OCI-LY7 (cell line): ENCODE measurements at regions not wholly inside any gene's neighbourhood (a gene's known extent, or its start where the extent isn't known, plus 50 kb on each side); places are given as distances from the start of the nearest gene placed in this dataset.
"Not testable (repeated sequence)": the region's sequence is repeated elsewhere in the genome, so short reads cannot be mapped to it uniquely, and the experiment has no call there.

Experiments used
- BruUV-seq: library from RNA; stranded (reverse); fragments of 400-500 nt; replicated peaks from 2 replicates; lab custom pipeline; 2021; lab: Mats Ljungman, UMichigan
- CTCF ChIA-PET: fragments of 300-600 bp; sonication (Branson Sonifier 250); formaldehyde crosslinking; loops from one replicate; lab custom pipeline; 2022; ENCODE audit warnings: antibody characterized with exemption; ENCODE audit not compliant: unreplicated experiment; lab: Charles Lee
- POLR2A ChIA-PET: fragments of 300-600 bp; sonication (Branson Sonifier 250); formaldehyde crosslinking; loops from one replicate; lab custom pipeline; 2022; ENCODE audit warnings: antibody characterized with exemption; lab: Charles Lee
- DNase-seq: peaks from one replicate; pipeline ENCODE4 v3.0.0-alpha.2; 2015; ENCODE audit warnings: low spot score
- H2AFZ ChIP-seq: fragments of 200-600 bp; sonication (generic), shearing (Covaris generic); 2 replicates; pipeline ENCODE4 v1.6.1; 2014; ENCODE audit warnings: mild to moderate bottlenecking, antibody characterized with exemption, low read length, moderate library complexity
- H3K27ac ChIP-seq: fragments of 200-600 bp; sonication (generic); 2 replicates; pipeline ENCODE4 v1.5.1; 2014; ENCODE audit warnings: mixed run types, low read depth, mild to moderate bottlenecking, moderate library complexity, low read length, inconsistent platforms; ENCODE audit not compliant: poor library complexity, severe bottlenecking
- H3K36me3 ChIP-seq: fragments of 200-600 bp; sonication (generic); 2 replicates; pipeline ENCODE4 v1.6.1; 2014; ENCODE audit warnings: mild to moderate bottlenecking, antibody characterized with exemption, low read length, moderate library complexity, mixed read lengths; ENCODE audit not compliant: insufficient read depth
- H3K4me1 ChIP-seq: fragments of 200-600 bp; sonication (generic); 2 replicates; pipeline ENCODE4 v1.5.1; 2014; ENCODE audit warnings: mild to moderate bottlenecking, low read length; ENCODE audit not compliant: insufficient read depth, poor library complexity, severe bottlenecking
- H3K4me2 ChIP-seq: fragments of 200-600 bp; sonication (generic); 2 replicates; pipeline ENCODE4 v1.6.1; 2014; ENCODE audit warnings: mild to moderate bottlenecking, low read length
- H3K4me3 ChIP-seq: fragments of 200-600 bp; sonication (generic); 2 replicates; pipeline ENCODE4 v1.5.1; 2014; ENCODE audit warnings: mild to moderate bottlenecking, low read depth, low read length; ENCODE audit not compliant: poor library complexity, severe bottlenecking
- H3K79me2 ChIP-seq: fragments of 200-600 bp; sonication (generic); 2 replicates; pipeline ENCODE4 v1.6.1; 2016; ENCODE audit warnings: low read depth, mild to moderate bottlenecking, low read length, moderate library complexity, mixed read lengths; ENCODE audit not compliant: insufficient read depth
- H3K9me2 ChIP-seq: fragments of 200-600 bp; sonication (generic); 2 replicates; pipeline ENCODE4 v1.6.1; 2016; ENCODE audit warnings: mild to moderate bottlenecking, low read length, mixed read lengths; ENCODE audit not compliant: insufficient read depth
- H3K9me3 ChIP-seq: fragments of 200-600 bp; sonication (generic); 2 replicates; pipeline ENCODE4 v1.6.1; 2014; ENCODE audit warnings: mild to moderate bottlenecking, mixed run types, low read length, mixed read lengths
- H4K20me1 ChIP-seq: fragments of 200-600 bp; sonication (generic); 2 replicates; pipeline ENCODE4 v1.6.1; 2014; ENCODE audit warnings: mild to moderate bottlenecking, antibody characterized with exemption, low read length, moderate library complexity, mixed read lengths; ENCODE audit not compliant: insufficient read depth
- EZH2phosphoT487 ChIP-seq: fragments of 200-600 bp; sonication (generic); IDR thresholded peaks from 2 replicates; pipeline ENCODE4 v1.6.1; 2018; ENCODE audit warnings: low read depth, borderline replicate concordance, mild to moderate bottlenecking, mixed run types, antibody characterized with exemption, low read length, moderate library complexity, mixed read lengths
- intact Hi-C: fragments of 100-400 bp; cut with micrococcal nuclease; formaldehyde crosslinking; loops from one replicate; pipeline ENCODE4 v1.10.0; 2022; ENCODE audit not compliant: unreplicated experiment
- TF ChIP-seq, protein P1 (sequence below): fragments of 200-600 bp; sonication (generic); conservative IDR thresholded peaks from 2 replicates; pipeline ENCODE4 v1.5.1; 2014; ENCODE audit warnings: mild to moderate bottlenecking, antibody characterized with exemption, low read length, moderate library complexity, mixed read lengths

GRCh38 chrX:13485167-13485566, 84.2 kb upstream of the EGFL6 start:
- no peak for TF ChIP-seq EZH2phosphoT487
- TF ChIP-seq, protein P1, sequence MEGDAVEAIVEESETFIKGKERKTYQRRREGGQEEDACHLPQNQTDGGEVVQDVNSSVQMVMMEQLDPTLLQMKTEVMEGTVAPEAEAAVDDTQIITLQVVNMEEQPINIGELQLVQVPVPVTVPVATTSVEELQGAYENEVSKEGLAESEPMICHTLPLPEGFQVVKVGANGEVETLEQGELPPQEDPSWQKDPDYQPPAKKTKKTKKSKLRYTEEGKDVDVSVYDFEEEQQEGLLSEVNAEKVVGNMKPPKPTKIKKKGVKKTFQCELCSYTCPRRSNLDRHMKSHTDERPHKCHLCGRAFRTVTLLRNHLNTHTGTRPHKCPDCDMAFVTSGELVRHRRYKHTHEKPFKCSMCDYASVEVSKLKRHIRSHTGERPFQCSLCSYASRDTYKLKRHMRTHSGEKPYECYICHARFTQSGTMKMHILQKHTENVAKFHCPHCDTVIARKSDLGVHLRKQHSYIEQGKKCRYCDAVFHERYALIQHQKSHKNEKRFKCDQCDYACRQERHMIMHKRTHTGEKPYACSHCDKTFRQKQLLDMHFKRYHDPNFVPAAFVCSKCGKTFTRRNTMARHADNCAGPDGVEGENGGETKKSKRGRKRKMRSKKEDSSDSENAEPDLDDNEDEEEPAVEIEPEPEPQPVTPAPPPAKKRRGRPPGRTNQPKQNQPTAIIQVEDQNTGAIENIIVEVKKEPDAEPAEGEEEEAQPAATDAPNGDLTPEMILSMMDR = no peak
- Histone ChIP-seq H2AFZ (no peak overlapping the region), H3K9me3 (no peaks in the 10 kb centered on the region), H3K4me1 (peaks cover 23% of the 10 kb centered on the region), H3K4me3 (no peak overlapping the region), H3K27ac (no peak overlapping the region), H3K36me3 (no peaks in the 10 kb centered on the region), H3K9me2 (no peaks in the 10 kb centered on the region), H4K20me1 (no peaks in the 10 kb centered on the region), H3K79me2 (no peaks in the 10 kb centered on the region), H3K4me2 (no peak overlapping the region)
- no peak for DNase-seq
- no TSS peak for BruUV-seq
- intact Hi-C loops = loop anchor here (5.0 to 10.0 kb wide), 3 partner anchors 398 to 670 kb away; no protein-coding TSS in a partner anchor
- CTCF ChIA-PET = no interaction called here
- POLR2A ChIA-PET = interaction anchor here (1.0 kb wide), 1 partner anchor 11 kb away, joined by 3 read pairs; no protein-coding TSS in a partner anchor

GRCh38 chrX:13483773-13484172, 85.6 kb upstream of the EGFL6 start:
- no TSS peak for BruUV-seq
- H3K4me1 ChIP-seq = peaks cover 23% of the 10 kb centered on the region
- H3K79me2 ChIP-seq = no peaks in the 10 kb centered on the region
- intact Hi-C loops = loop anchor here (10.0 kb wide), 1 partner anchor 669 kb away; no protein-coding TSS in a partner anchor
- CTCF ChIA-PET = no interaction called here
- no peak overlapping the region for H3K27ac ChIP-seq
- POLR2A ChIA-PET = interaction anchor here (0.5 to 0.9 kb wide), 2 partner anchors 17 to 574 kb away, joined by 3 read pairs; no protein-coding TSS in a partner anchor
- H3K36me3 ChIP-seq = no peaks in the 10 kb centered on the region
- no peak overlapping the region for H2AFZ ChIP-seq
- no peaks in the 10 kb centered on the region for H3K9me3 ChIP-seq
- TF ChIP-seq EZH2phosphoT487 = no peak
- TF ChIP-seq, protein P1 = no peak
- H3K4me3 ChIP-seq = no peak overlapping the region
- DNase-seq = no peak
- H3K9me2 ChIP-seq = no peaks in the 10 kb centered on the region
- H4K20me1 ChIP-seq = no peaks in the 10 kb centered on the region
- no peak overlapping the region for H3K4me2 ChIP-seq

GRCh38 chrX:13482746-13483541, 86.5 kb upstream of the EGFL6 start:
- peaks cover 22% of the 10 kb centered on the region for H3K4me1 ChIP-seq
- no peak overlapping the region for H3K27ac ChIP-seq
- no TSS peak for BruUV-seq
- no peak for TF ChIP-seq EZH2phosphoT487
- TF ChIP-seq, protein P1 = no peak
- no peak overlapping the region for H2AFZ ChIP-seq
- H3K36me3 ChIP-seq = no peaks in the 10 kb centered on the region
- no peaks in the 10 kb centered on the region for H3K79me2 ChIP-seq
- POLR2A ChIA-PET = interaction anchor here (0.9 kb wide), 1 partner anchor 16 kb away, joined by 3 read pairs; no protein-coding TSS in a partner anchor
- no peaks in the 10 kb centered on the region for H4K20me1 ChIP-seq
- CTCF ChIA-PET = no interaction called here
- no peak overlapping the region for H3K4me3 ChIP-seq
- H3K4me2 ChIP-seq = no peak overlapping the region
- no peaks in the 10 kb centered on the region for H3K9me3 ChIP-seq
- intact Hi-C loops = loop anchor here (10.0 kb wide), 1 partner anchor 668 kb away; no protein-coding TSS in a partner anchor
- no peaks in the 10 kb centered on the region for H3K9me2 ChIP-seq
- no peak for DNase-seq

GRCh38 chrX:13480780-13481179, 88.6 kb upstream of the EGFL6 start:
- H2AFZ ChIP-seq, H4K20me1 ChIP-seq, POLR2A ChIA-PET, CTCF ChIA-PET, DNase-seq, H3K4me1 ChIP-seq, H3K9me2 ChIP-seq, H3K4me2 ChIP-seq, H3K27ac ChIP-seq, H3K4me3 ChIP-seq, H3K36me3 ChIP-seq, H3K79me2 ChIP-seq, H3K9me3 ChIP-seq, BruUV-seq: not testable (repeated sequence)
- intact Hi-C loops = loop anchor here (10.0 kb wide), 1 partner anchor 666 kb away; no protein-coding TSS in a partner anchor
